Colonic mucosa (tissue), 4 donors: ENCODE measurements at regions not wholly inside any gene's neighbourhood (a gene's known extent, or its start where the extent isn't known, plus 50 kb on each side); places are given as distances from the start of the nearest gene placed in this dataset.

Experiments used
- DNase-seq: peaks from one replicate; pipeline ENCODE4 v3.0.0-alpha.2; 2020
- H3K27ac ChIP-seq: fragments of 200-600 bp; one replicate; pipeline ENCODE4 v1.8.0; 2021
- H3K27me3 ChIP-seq: fragments of 200-600 bp; one replicate; pipeline ENCODE4 v1.8.0; 2021
- H3K36me3 ChIP-seq: fragments of 200-600 bp; one replicate; pipeline ENCODE4 v1.8.0; 2021
- H3K4me1 ChIP-seq: fragments of 200-600 bp; one replicate; pipeline ENCODE4 v1.8.0; 2021; ENCODE audit warnings: mild to moderate bottlenecking
- H3K4me3 ChIP-seq: fragments of 200-600 bp; one replicate; pipeline ENCODE4 v1.8.0; 2021
- H3K9ac ChIP-seq, 2 donors: one replicate each; pipeline ENCODE4 v1.7.0; 2013; ENCODE audit warnings: control low read depth in 2 of 2, low read depth in 2 of 2, low read length in 2 of 2
- H3K9me3 ChIP-seq: fragments of 200-600 bp; one replicate; pipeline ENCODE4 v1.8.0; 2021
- intact Hi-C: fragments of 100-400 bp; cut with DNase I; formaldehyde crosslinking; loops from one replicate; pipeline ENCODE4 v1.14.1; 2022
- TF ChIP-seq, protein P1 (sequence below): fragments of 200-600 bp; IDR thresholded peaks from one replicate; pipeline ENCODE4 v1.8.0; 2022; ENCODE audit warnings: antibody characterized with exemption, mild to moderate bottlenecking
- donor health status: healthy.
- donor health status: DM: no; HTN: no; CAD: no.
- donor health status: DM: no; HTN: no; CAD: no.

GRCh38 chr6:43907312-43907711 is 137.3 kb downstream of the VEGFA start:
- Histone ChIP-seq H3K27ac (no peak overlapping the region), H3K4me1 (no peaks in the 10 kb centered on the region), H3K27me3 (no peaks in the 10 kb centered on the region), H3K4me3 (no peak overlapping the region), H3K36me3 (no peaks in the 10 kb centered on the region), H3K9me3 (no peaks in the 10 kb centered on the region), H3K9ac (no peak overlapping the region)
- intact Hi-C loops = no loop called here
- DNase-seq = no peak
- TF ChIP-seq, protein P1, sequence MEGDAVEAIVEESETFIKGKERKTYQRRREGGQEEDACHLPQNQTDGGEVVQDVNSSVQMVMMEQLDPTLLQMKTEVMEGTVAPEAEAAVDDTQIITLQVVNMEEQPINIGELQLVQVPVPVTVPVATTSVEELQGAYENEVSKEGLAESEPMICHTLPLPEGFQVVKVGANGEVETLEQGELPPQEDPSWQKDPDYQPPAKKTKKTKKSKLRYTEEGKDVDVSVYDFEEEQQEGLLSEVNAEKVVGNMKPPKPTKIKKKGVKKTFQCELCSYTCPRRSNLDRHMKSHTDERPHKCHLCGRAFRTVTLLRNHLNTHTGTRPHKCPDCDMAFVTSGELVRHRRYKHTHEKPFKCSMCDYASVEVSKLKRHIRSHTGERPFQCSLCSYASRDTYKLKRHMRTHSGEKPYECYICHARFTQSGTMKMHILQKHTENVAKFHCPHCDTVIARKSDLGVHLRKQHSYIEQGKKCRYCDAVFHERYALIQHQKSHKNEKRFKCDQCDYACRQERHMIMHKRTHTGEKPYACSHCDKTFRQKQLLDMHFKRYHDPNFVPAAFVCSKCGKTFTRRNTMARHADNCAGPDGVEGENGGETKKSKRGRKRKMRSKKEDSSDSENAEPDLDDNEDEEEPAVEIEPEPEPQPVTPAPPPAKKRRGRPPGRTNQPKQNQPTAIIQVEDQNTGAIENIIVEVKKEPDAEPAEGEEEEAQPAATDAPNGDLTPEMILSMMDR = no peak

GRCh38 chr6:43904311-43905123 is 134.5 kb downstream of the VEGFA start:
- Histone ChIP-seq H3K36me3 (no peaks in the 10 kb centered on the region), H3K9me3 (no peaks in the 10 kb centered on the region), H3K27me3 (no peaks in the 10 kb centered on the region), H3K4me3 (no peak overlapping the region), H3K4me1 (no peaks in the 10 kb centered on the region), H3K9ac (no peak overlapping the region), H3K27ac (no peak overlapping the region)
- DNase-seq = no peak
- TF ChIP-seq, protein P1 = no peak
- intact Hi-C loops = no loop called here

GRCh38 chr6:43903739-43904290 is 133.8 kb downstream of the VEGFA start:
- Histone ChIP-seq H3K36me3 (no peaks in the 10 kb centered on the region), H3K27me3 (no peaks in the 10 kb centered on the region), H3K9me3 (no peaks in the 10 kb centered on the region), H3K4me1 (no peaks in the 10 kb centered on the region), H3K4me3 (no peak overlapping the region), H3K9ac (no peak overlapping the region), H3K27ac (no peak overlapping the region)
- DNase-seq = no peak
- intact Hi-C loops = no loop called here
- TF ChIP-seq, protein P1 = no peak

DNA sequence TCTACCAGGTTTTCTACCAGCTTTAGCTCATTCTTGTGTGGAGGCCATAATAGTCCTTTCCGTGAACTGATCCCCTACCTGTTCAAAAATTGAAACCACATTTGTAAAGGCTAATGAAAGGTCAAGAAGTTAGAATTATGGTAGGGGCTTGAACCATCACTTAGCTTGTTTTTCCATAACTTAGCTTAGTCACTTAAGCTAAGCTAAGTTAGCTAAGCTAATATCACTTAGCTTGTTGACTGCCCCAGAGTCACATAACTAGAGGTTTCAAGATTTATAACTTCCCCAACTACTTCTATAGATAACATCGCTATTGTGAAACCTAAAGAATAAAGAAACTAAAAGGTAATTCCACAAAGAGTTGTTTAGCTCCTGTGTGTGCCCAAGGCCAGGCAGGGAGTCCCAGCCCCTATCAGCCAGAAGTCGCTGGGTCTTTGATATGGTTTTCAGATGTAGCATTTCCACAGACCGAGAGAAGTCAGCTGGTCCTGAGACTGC is 131.8 kb downstream of the VEGFA start:
- Histone ChIP-seq H3K4me3 (no peak overlapping the region), H3K9ac (no peak overlapping the region), H3K9me3 (no peaks in the 10 kb centered on the region), H3K27ac (no peak overlapping the region), H3K4me1 (no peaks in the 10 kb centered on the region), H3K27me3 (no peaks in the 10 kb centered on the region), H3K36me3 (no peaks in the 10 kb centered on the region)
- no peak for DNase-seq
- intact Hi-C loops = no loop called here
- TF ChIP-seq, protein P1 = no peak

DNA sequence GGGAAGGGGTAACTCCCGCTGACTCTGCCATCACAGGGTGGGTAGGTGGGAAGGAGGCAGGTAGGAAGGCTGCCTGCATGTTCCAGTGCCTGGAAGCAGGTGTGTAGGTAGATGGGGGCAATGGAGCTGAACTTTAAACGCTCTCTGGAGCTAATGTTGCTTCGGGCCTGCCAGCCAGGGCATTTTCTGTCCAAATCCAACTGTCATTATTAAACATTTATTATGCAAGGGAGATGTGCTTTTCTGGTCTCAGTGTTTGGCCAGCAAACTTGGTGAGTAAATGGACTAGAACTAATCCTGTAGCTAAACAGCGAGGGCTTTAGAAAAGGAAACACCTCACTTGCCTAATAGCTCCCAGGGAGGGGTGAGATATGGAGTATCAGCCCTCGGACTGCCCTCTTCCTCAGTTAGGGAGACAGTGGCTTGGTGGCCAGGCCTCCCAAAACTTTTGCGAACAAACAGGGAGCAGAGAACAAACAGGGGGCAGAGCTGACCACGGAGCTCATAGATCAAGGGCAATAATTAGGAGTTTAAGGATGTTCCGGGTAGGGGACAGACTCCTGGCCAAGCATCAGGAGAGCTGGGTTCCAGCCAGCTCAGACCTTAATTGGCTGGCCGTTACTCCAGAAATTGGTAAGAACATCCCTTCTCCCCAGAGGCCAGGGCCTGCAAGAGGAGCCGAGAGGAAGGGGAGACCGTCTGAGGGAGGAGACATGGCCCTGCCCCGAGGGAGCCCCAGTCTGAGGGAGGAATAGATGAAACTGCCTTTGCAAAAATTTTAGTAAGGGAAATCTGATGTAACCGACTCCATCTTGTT is 131.1 kb downstream of the VEGFA start:
- DNase-seq = no peak
- no peak overlapping the region for H3K27ac ChIP-seq
- no peak overlapping the region for H3K4me3 ChIP-seq
- TF ChIP-seq, protein P1 = no peak
- no peaks in the 10 kb centered on the region for H3K36me3 ChIP-seq
- H3K4me1 ChIP-seq = no peaks in the 10 kb centered on the region
- no peaks in the 10 kb centered on the region for H3K27me3 ChIP-seq
- intact Hi-C loops = no loop called here
- no peaks in the 10 kb centered on the region for H3K9me3 ChIP-seq
- no peak overlapping the region for H3K9ac ChIP-seq
